HG03159 (cell line): ENCODE measurements at regions not wholly inside any gene's neighbourhood (a gene's known extent, or its start where the extent isn't known, plus 50 kb on each side); places are given as distances from the start of the nearest gene placed in this dataset.

ENCODE experiments used
- ATAC-seq: cut with Tn5 transposase; IDR thresholded peaks from one replicate; pipeline ENCODE4 v1.9.1; 2021; ENCODE audit warnings: mild to moderate bottlenecking, moderate library complexity; ENCODE audit not compliant: unreplicated experiment

DNA sequence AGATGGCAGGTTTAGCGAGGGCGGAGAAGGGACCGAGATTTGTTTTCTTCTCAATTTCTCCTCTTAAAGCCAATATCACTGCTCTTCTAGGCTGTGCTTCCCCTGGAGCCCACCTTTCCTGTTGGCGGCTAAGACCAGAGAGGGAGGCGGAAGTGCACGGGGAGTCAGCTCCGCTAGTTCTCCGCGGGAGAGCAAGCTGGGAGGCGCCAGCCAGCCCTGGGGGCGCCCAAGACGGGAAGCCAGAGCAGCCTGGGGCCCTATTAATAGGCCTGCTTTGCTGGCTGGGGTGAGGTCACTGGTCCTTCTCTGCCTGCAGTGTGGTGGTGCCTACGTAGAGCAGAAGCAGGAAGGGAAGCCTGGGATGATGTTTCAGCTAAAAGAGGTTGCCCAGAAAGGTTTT lies 61.6 kb downstream of the LSM5 start:
- no peak for ATAC-seq

DNA sequence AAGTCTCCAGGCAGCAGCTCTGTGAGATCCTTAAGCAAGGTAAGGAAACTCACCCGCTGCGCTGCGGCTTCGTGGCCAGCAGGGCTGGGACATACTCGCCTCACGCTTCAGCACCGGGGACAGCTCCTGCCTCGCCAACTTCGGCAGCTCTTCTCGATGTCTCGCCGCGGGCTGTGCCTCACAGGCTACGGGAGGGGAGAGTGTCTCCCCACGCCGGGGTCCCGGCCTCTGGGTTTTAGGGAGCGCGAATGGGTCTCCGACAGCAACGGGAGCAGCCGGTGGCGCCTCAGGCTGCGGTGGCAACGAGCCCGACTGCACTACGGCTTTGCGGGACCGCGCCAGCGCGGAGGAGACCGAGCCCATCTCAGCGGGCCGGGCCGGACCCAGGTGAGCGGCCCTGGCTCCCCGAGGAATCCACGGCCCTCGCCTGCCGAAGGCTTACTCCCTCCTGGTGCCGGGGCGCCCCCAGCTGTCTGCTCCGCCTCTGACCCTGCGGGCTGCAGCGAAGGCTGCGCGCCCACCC lies 62.4 kb downstream of the LSM5 start:
- peak; percentile 80 for ATAC-seq

DNA sequence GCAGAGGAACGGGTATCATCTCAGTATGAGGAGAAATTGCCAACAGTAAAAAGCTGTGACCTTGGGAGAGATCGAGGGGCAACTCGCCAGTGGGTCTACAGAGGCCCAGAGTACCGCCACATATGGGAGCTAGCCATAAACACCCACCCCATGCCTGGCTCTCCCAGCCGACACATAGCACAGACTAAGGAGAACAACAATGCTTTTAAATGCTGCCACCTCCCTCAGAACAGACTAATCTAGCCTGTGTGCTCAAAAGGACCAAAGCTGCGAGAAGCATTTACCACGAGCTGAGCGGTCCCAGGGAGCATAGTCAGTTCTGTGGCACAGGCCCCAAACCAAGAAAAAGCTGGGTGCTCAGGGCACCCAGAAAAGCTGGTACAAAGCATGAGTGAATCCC lies 73.3 kb downstream of the LSM5 start:
- no peak for ATAC-seq

DNA sequence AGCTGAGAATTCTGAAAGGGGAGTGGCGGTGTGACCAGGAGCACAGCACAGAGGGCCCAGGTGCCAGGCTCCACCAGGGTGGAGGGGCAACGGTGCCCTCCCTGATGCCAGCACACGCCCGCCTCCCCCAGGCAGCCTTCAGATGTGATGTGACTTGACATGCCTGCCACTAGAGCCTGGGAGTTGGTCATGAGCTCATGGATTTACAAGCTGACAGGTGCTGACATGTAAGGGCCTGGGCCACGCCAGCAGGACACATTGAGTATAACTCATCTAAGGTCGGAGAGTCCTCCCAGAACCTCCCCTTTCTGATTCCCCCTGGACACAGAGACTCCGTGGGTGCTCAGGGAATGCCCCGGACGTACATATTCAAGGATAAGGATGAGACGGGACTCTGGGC lies 74.2 kb downstream of the LSM5 start:
- ATAC-seq: no peak

DNA sequence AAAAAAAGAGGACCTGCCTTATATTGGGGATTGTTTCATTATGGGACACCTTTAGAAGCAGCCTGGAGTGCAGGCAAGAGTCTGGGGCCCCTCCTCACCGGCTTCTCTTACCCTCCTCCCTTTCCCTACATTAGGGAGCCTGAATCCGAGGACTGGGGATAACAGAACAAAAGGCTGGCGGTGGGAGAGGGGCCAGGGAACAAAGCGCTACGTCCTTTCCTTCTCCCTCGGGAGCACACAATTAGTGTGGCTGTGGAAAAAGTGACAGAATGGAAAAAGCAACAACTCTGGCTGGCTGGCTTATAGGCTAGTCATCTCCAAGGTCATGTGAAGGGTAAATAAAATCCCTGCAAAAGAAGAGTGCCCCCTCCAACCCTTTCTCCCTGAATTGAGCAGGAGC lies 74.7 kb downstream of the LSM5 start:
- ATAC-seq: no peak

DNA sequence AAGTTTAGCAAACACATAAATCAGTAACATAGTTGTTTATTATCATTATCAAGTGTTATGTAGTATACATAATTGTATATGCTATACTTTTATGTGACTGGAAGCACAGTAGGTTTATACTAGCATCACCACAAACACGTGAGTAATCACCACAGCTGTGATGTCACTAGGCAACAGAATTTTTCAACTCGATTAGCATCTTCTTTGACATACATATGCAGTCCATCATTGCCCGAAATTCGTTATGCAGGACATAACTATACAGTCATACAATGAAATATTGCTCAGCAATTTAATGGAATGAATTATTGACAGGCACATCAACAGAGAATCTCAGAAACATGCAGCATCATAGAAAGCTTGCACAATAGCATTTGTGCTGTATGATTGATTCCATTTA lies 77.7 kb downstream of the LSM5 start:
- ATAC-seq: no peak

DNA sequence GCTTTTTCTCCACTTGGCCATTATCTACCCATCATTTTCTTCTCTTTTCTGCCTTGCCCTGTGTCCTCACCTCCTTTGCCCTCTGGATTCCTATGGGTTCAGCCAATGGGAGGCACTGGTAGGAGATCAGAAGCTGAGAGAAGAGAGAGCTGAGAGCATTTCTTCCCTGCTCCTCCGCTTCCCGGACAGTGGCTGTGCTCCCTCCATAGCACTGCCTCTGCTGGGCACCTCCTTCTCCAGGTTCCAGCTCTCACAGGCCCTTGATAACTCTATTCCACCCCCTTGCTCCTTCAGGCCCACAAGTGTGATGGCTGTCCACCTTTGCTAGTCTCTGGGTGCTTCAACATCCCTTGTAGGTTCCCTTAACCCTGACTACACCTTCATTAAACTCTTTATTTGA lies 79.6 kb downstream of the LSM5 start:
- no peak for ATAC-seq

DNA sequence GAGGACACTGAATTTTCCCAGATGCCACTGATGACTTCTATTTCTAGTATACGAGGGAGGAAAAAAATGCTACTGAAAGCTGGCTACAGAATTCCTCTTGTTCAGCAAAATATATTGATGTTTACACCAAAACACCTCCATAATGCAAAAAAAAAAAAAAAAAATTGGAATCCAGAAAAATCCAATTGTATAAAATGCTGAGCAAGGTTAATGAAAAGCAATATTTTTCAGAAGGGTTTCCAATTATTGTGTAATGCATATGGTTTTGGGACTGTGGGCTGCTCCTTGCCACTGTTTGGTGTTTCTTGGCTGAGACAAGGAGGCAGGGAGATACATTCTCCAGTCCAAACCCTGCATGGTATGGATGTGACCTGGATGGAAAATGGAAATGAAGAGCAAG lies 83.8 kb downstream of the LSM5 start:
- ATAC-seq: no peak

DNA sequence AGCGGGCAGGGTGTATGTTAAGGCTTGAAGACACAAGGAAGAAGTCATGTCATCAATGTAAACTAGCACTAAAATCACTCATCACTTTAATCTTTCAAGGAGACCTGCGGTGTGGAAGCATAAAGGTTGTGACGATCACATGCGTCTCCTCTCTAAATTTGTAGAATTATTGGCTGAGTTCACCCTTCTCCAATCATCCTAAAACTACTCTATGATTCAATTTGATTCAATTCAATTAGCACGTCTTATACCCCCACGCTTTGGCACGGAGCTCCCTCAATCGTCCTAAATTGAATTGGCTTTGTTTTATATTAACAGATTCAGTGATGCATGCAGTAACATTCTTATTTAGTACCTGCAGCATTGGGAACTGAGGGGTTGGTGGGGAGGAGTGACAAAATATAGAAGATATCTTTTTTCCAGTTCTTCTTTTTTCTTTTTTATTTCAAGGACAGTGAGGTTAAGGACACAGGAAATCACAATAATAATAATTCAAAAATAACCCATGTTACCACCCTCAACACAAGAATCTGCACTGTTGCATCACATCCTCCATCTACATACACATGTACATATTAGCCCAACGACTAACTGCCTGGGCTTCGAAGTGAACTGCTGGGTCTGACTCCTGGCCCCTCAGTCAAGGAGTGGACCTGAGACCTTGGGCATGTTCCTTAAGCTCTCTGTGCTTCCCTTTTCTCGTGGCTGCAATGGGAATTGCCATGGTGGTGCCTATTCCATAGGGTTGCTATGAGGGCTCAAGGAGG lies 86.5 kb downstream of the LSM5 start:
- no peak for ATAC-seq

DNA sequence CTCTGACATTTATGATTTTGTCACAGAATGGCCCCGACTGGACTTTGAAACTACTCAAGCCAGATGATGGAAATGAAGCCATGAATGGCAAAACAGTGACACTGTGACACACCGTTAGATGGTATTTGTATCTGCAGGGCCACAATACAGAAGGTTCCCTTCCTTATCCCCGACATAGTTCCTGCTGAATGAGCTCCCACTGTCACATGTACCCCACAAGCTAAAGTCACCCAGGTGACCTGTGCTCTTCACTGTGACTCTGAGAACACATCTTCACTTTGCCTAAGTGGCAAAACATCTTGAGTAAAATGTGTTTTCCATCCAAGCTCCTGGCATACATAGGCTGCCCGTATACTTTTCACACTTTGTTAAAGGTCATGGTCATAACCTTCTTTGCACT lies 89.5 kb downstream of the LSM5 start:
- no peak for ATAC-seq

DNA sequence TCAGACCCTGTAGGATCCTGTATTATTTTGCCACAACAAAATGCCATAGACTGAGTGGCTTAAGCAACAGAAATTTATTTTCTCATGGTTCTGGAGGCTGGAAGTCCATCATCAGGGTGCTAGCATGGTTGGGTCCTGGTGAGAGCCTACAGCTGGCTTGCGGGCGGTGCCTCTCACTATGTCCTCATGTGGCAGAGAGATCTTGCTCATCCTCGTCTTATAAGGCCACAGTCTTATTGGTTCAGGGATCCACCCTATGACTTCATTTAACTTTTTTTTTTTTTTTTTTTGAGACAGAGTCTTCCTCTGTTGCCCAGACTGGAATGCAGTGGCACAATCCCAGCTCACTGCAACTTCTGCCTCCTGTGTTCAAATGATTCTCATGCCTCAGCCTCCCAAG lies 90.9 kb downstream of the LSM5 start:
- no peak for ATAC-seq

DNA sequence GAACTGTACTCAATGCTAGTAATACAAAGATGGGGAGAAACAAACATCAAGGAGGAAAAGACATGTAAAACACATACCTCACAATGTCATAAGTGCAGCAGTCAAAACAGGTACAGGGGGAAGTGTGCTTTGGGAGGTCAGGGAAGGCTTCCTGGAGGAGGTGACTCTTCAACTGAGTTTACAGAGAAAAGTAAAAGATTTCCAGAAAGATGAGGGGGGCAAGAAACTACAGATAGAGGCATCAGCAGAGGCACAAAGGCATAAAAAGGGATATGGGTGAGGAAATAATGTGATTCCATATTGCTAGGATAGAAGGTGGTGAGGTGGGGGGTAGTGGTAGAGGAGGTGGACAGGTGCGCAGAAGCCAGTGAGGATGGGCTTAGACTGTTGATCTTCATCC lies 95.0 kb downstream of the LSM5 start:
- no peak for ATAC-seq

DNA sequence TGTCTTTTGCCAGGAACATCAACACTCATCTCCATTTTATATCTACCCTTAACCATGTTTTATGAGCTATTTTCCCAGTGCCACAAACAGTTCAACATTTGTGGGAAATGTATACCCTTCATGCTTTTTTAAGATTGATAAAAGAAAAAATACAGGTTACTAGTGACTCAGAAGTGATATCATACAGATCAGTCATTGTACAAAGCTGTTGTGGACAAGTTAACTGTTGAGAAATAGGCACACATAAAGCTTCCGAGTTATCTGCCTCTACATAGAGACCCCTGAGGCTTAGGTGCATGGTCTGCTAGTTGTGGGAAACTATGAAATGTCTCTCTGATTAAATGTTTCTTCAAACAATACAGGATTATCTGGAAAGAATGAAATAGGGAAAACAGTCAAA lies 96.3 kb downstream of the LSM5 start:
- no peak for ATAC-seq

DNA sequence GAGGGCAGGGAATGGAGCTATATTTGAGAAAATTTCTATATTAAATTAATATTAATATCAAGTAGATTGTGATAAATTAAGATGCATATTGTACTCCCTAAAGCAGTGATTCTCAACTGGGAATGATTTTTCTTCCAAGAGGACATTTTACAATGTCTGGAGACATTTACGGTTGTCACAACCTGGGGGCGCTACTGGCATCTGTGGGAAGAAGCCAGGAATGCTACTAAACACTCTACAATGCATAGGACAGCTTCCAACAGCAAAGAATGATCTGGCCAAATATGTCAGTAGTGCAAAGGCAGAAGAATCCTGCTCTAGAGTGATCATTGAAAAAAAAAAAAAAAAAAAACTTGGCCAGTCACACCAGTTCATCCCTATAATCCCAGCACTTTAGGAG lies 100.0 kb downstream of the LSM5 start:
- ATAC-seq: no peak

DNA sequence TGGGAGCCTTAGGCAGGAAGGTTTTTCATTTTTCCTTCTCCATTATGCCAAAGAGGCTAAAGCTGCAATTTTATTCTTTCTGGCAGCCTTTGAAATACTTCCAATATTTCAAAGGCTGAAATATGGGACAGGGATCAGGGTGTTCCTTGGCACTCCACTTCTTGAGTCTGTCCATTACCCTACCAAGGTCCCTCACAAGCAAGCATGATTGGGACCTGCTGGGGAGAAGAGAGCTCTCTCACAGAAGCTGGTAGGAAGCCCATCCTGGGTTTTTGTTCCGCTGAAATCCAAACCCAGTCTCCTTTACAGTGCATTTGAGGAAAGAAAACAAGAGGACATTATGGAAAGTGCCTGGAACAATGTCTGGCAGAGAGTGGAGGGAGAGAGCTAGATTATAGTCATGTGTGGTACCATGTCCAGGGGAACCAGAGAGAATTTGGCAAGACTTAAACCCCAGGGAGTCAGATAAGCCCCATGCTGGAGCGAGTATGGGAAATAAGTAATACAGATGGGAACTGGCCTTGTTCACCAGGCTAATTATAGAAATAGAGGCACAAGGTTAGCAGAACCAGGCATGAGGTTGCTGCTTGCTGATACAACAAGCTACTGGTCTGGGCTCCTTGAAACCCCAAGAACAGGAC lies 104.7 kb downstream of the LSM5 start:
- no peak for ATAC-seq

DNA sequence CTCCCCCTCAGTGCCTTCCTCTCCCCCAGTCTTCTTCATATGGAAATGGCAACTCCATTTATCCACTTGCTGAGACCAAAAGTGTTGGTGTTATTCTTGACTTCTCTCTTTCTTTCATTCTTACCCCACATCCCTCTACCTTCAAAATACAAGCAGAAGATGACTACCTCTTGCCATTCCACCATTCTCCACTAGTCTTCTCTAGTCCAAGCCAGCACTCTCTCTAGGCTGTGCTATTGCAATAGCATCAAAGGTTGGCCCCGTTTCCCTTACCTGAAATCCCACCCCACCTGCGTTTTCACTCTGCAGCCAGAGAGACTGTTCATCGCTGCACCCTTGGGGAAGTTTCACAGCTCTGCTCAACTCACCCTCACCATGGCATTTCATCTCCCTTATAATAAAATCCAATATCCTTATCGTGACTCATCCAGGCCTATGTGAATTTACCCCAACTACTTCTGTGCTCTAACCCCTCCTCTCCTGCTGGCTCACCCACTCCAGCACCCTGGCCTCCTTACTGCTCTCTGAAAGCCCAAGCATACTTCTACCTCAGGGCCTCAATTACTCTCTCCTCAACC lies 109.1 kb downstream of the LSM5 start:
- peak; percentile 56 for ATAC-seq

DNA sequence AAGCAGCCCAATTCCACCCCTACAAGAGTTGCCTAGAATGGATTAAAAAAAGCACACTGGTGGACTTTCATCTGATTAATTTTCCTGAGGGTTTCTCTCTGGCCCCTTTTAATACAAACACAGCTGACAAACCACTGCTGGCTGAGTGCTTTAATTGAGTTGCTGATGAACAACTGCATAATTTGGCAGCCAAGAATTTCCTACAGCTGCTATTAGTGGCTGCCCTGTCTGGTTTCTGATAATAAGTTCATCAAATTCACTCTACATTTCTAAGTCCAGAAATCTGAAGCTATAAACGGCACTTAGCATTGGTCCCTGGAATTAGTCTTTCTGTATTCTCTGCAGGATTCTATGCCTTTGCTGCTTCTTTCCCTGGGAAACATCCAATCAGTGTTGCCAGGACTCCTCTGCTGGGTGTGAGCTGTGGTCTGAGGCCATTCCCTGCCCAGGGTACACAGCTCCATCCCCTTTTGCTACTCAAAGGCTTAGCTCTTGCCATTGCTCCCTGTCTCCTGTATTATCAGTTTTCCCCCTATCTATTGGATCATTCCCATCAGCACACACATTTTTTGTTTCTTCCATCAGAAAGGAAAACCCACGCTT lies 110.6 kb downstream of the LSM5 start:
- no peak for ATAC-seq

DNA sequence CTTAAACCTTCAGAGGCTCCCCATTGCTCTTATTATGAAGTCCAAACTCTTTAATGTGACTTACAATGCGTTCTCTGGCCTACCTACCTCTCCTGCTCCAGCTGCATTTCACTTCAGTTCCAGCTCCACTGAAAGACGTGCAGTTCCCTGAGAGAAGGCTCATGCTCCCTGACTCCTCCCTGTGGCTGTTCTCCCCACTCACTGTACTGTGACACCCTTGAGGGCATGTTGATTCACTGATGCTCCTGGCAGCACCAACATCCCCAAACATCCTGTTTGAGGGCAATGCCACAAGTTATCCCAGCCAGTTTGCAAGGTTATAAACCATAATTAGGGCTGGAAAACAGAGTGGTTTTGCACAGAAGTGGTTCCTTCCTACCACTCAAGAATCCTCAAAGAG lies 111.2 kb downstream of the LSM5 start:
- no peak for ATAC-seq

DNA sequence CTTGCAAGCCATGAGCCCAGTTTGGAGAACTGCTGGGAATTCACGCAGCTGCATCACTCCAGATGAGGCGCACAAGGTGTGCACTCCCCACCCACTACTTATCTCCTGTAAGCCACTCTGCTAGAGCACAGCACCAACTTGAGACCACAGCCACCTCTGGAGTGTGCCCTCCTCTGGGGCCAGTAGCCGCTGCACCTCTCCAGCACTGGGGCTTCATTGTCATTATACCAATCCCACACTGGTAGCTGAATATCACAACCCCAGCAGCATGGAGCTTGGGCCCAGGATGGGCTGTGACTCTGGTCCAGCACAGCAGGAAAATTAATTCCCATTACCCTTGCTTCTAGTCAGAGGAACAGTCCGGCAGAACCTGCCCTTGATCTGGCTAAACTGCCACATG lies 125.6 kb downstream of the LSM5 start:
- ATAC-seq: no peak

DNA sequence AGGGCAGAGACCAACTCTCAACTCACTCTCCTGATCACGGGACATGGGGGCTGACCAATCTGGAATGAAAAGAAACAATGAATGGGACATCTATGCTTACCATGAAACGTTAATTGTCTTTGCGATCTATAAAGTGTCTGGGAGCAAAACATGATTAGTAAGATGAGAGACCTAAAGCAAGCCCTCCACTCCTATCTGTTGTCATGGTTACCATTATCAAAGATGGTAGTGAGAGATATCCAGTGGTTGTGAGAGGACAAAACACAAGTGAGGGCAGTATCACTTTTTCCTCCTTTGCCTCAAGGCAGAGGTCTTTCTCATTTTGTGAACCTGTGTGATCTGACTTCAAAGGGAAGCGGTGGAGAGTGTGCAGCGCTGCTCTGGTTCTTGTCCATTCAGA lies 130.1 kb downstream of the LSM5 start:
- no peak for ATAC-seq

DNA sequence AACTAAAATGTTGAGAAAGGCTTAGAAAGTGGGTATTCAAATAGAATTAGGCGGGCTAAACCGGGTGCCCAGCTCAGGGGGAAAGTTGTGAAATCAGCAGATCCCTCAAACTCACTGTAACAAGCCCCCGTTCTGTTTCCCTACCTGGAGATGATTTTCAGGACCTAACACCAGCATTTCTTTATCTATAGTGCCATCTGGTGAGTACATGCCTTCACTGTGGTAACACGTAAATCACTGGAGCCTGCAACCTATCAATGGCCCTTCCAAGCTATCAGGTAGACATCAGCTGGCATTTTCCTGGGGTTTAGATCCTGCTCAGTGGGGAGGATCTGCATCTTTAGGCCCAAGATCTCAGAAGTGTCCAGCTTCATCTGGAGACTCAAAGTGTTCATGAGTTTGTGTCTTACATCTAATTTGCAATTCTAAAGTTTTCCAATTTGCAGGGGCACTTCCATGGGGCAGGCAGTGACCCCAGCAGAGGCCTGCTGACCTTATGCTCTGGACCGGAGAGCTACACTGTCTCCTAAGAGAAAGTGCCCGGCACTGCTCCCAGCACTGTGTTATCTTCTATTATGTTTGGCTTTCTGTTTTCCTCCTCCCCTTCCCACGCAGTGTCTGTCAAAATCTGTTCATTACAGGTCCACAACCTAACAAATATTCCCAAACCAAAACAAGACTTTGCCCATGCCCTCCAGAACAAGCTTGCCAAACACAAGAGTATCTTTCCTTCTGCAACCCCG lies 132.5 kb downstream of the LSM5 start:
- no peak for ATAC-seq
